GM19035 (cell line): ENCODE measurements at regions not wholly inside any gene's neighbourhood (a gene's known extent, or its start where the extent isn't known, plus 50 kb on each side); places are given as distances from the start of the nearest gene placed in this dataset.

Experiments used
- ATAC-seq: cut with Tn5 transposase; IDR thresholded peaks from one replicate; pipeline ENCODE4 v1.9.1; 2021; ENCODE audit not compliant: unreplicated experiment

DNA sequence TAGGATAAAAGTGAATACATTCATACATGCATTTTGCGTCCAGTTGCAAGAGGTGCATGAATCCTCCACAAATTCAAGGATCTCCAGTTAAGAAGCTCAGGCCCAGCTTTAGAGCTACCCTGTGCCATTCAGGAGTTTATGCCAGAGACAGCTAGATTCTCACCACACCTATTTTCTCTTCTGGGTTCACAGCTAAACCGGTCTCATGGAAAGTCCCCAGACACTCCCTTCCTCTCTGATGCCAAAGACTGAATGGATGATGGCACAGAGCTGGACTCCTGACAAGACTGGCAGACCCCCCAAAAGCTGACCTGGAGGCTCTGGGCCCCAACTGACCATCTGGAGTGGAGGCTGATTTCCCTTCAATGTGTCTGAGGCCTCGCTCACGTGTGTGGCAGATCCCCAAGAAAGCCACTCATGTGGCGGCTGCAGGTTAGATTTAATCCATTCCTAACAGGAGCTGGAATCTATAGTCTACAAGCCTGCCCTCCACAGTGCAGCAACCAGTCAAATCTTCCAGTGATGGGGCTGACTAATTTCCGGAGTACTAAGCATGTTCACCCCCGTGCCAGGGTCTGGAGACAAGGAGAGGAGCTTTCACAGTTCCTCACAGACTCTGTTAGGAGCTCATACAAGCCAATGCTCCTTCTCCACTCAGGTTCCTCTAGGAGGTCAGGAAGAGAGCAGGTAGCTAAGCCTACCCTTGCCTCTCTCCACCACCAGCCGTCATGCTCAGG, 257.1 kb downstream of the BCL11A start:
- ATAC-seq, result no peak

DNA sequence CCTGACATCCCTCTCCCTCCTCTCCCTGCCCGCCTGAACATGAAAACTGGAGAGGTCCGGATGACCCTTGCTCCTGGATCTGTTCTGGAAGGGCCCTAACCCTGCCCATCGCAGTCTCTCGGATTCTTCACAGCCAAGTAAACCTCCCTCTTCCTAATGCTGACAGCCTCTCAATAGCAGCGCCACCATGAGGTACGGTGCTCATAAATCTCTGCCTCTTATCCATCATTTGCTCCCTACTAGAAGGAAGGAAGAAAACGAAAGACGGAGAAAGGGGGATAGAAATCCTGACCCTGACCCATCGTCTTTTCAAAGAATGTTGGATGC, 257.9 kb downstream of the BCL11A start:
- ATAC-seq, result no peak

DNA sequence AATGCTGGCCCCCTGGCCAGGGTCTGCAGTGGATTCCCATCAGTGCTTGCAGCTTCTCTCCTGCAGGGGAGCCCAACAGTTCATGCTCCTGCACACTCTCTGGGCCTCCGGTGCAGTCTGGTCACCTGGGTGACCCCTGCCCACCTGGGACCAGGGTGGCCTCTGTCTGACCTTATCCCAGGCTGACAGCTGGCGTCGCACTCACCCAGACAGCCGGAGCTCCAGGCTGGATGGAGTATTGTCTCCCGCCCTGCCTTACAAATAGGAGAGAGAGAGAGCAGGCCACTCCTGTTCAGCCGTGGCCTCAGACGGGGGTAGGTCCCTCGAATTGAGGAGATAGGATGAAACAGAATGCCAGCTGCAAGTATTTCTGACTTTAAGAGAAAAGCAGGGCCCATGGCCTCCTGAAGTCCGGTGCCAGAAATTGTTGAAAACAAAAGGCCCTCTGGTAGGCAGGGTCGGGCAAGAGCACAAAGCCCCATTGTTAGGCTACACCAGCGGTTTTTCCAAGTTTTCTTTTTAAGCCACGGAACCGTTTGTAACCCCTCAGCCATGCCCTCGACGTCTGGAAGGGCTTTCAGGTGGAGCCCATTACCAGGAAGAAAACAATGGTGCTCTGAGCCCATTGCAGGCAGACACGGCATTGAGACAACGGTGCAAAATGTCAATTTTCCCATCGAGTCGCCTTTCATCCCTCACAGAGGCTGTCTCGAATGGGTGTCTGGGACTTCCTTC, 258.4 kb downstream of the BCL11A start:
- ATAC-seq, result no peak

- ATAC-seq, result no peak
These were observed 261.2 kb downstream of the BCL11A start for GRCh38 chr2:60292242-60292641.

GRCh38 chr2:60290509-60290908, 262.9 kb downstream of the BCL11A start:
- ATAC-seq, result no peak

- ATAC-seq, result no peak
These were observed 267.7 kb downstream of the BCL11A start for GRCh38 chr2:60285626-60286316.

- ATAC-seq, result no peak
These were observed 269.8 kb downstream of the BCL11A start for GRCh38 chr2:60283626-60284025.

DNA sequence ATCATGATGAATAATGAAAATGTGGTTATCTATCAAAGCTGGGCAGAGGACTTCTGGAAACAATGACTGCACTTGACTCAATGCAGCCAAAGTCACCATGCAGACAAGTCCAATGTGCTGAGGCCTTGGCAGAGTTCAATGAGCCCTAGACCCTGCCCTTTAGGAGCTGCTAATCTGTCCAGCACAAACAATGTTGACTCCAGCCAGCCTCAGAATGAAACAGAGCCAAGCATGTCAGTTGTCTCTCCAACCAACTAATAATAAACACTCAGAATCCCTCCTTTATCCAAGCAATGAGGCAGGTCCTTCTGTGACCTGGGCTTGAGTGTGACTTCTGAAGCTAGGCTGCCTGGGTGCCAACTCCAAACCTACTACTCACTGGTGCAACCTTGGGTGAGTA, 270.6 kb downstream of the BCL11A start:
- no peak for ATAC-seq

DNA sequence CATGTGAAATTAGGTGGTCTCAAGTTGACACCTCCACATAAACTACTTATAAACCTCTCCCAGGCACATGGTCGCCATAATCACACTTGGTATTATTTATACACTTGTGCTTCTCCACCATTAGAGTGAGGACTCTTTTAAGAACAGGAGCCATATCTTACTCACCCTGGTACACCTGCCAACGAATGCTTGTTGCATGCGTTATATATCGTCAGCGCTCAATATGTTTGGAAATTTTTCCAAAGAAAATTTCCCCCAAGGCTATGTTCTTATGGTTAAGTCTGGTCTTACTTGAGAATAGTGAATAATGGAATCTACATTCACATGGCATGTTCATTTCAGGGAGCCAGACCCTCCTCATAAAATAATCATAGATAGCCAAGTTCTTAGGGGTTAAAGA, 271.7 kb downstream of the BCL11A start:
- ATAC-seq, result no peak

- ATAC-seq, result no peak
These were observed 273.2 kb downstream of the BCL11A start for GRCh38 chr2:60280238-60280637.

GRCh38 chr2:60278906-60279305, 274.5 kb downstream of the BCL11A start:
- ATAC-seq, result no peak

DNA sequence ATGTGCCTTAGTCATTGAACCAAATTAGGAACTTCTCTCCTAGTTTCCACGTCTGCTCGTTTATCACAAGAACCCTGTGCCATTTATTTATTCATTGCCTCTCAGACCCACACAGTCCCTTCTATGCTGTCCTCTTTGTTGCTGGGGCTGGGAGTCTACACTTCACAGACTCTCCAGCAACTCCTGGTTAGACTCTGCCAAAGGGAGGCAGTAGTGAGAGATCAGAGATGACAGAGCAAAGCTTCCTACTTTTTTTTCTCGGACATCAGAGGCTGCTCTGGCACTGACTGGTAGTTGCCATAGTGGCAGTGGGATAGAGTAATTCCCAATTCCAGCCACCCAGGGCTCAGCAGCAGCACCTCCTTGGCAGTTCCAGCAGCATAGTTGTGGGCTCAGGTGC, 277.5 kb downstream of the BCL11A start:
- no peak for ATAC-seq

DNA sequence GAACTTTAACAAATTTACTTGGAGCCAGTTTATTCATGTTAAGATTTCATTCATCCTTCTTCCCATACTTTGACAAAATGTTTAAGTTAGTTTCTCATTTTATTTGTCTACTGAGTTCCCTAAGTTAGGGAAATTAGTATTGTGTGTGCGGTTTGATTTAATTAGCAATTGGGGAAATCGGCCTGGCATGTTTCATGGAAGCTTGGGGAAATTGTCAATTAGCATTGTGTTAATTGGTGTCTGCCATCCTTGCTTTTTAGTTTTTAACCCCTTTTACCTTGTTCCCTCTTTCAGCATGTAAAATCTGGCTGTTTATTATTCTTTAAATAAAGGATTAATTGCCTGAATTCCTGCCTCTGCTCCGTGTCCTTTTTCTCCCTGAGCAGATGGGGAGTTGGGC, 279.6 kb downstream of the BCL11A start:
- ATAC-seq, result no peak

DNA sequence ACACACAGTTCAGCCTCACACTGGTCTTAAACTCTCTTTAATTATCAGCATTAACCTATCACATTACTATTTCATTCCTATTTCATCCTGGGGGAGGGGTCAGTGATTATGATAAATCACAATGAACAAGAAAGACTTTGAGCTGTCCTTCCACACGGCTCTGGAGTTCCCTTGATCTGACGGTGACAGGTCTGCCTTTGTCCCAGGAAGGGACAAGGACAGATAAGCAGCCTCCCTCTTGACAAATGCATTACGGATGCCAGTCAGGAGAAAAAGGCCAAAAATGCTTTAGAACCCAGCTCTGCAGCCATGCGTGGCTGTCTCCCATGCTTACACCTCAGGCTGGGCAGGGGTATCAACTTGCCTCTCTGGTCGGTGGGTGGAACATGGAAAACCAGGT, 281.7 kb downstream of the BCL11A start:
- no peak for ATAC-seq

DNA sequence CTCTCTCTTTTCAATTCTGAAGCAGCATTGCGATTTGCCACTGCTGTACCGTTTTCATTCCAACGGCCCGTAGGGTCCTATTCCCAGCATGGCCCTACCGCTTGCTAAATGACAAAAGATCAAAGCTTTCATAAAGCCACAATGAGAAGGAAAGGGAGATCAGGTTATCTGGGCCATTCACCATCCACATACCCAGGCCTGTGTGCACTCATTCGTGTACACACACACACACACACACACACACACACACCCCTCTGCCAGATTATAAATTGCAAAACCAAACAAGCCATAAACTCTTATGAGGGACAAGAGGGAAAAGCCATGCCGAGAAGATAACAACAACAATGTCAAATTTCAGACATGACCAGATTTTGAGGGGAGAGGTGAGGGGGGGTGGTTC, 282.3 kb downstream of the BCL11A start:
- no peak for ATAC-seq

GRCh38 chr2:60268661-60269060, 284.8 kb downstream of the BCL11A start:
- no peak for ATAC-seq

- ATAC-seq, result no peak
These were observed 285.4 kb downstream of the BCL11A start for GRCh38 chr2:60268032-60268431.

DNA sequence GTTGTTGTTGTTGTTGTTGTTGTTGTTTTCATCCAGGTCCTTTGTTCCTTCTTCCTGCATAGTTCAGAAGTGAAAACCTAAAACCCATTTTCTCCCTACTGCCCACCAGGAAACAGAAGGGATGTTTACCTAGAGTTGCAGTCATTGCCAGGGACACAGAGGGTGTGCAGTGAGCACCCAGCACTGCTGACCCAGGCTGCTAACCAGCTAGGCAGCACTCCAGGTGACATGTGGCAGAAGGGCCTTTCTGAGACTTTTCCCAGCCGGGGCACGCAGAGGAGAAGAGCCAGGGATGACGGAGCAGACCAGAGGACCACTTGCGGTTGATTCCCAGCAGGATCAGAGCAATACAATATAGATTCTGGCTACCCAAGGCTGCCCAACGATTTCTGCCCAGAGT, 286.3 kb downstream of the BCL11A start:
- ATAC-seq, result no peak

GRCh38 chr2:60262178-60262577, 291.3 kb downstream of the BCL11A start:
- no peak for ATAC-seq

DNA sequence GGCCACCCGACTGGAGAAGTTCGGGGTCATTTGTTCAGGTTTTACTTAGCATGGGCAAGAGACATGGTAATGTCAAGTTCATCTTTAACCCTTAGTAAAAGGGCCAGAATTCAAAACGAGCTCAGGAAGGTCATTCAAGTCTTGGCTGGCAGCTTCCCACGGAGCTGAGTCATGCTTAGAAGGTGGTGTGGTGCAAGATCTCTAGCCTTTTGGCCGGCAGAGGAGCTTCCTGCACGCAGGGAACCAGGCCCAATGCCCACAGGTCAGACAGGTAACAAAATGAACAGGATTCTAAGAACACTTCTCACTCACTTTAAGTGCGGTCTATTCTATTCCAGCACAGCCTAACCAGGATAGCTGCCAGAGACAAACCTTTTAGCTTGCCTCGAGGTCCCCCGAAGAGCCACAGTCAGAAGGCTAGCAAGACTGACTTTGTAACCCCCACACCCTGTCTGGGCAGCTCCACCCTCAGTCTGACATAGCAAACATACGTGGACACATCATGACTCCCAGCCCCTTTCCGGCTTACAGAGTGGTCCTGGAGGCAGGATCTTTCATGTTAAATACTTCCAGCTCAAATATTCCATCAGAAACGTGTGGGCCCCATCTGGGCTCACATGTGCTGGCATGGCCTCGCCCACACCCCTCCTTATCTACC, 292.7 kb downstream of the BCL11A start:
- ATAC-seq, result no peak

DNA sequence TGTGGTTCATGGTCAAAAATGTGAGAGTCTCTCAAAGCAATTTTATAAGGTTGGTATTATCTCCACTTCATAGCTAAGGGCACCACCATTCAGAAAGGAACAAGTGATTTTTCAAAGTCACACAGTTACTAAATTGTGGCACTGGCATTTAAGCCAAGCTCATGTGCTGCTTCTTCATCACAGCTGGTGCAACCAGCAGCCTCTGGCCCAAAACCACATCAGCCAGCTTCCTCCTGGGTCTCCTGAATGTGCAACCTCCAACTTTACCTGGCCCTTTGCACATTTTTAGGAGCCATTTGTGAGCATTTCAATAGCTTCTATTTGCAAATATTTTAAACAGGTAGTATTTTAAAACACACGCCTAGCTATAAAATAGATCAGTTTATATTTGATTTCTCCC, 293.7 kb downstream of the BCL11A start:
- ATAC-seq, result no peak
